Right cardiac atrium (tissue), 5 donors: ENCODE measurements at regions not wholly inside any gene's neighbourhood (a gene's known extent, or its start where the extent isn't known, plus 50 kb on each side); places are given as distances from the start of the nearest gene placed in this dataset.
"Not testable (repeated sequence)": the region's sequence is repeated elsewhere in the genome, so short reads cannot be mapped to it uniquely, and the experiment has no call there.

Experiments used
- ATAC-seq, 2 donors: fragments of 200-7000 bp; cut with Tn5 transposase; one replicate each; pipeline versions ENCODE4 v1.8.0 to v1.9.1; 2020; ENCODE audit warnings: moderate library complexity in 2 of 2, mild to moderate bottlenecking in 1 of 2
- DNase-seq, 3 donors: peaks; one replicate each; pipeline ENCODE4 v3.0.0-alpha.2; 2020
- H3K27ac ChIP-seq: one replicate; pipeline ENCODE4 v1.5.1; 2013; ENCODE audit warnings: mild to moderate bottlenecking, low read length, control low read depth, moderate library complexity
- H3K27me3 ChIP-seq: one replicate; pipeline ENCODE4 v1.6.1; 2013; ENCODE audit not compliant: control insufficient read depth, insufficient read depth
- H3K4me1 ChIP-seq: one replicate; pipeline ENCODE4 v1.6.1; 2013; ENCODE audit warnings: low read length; ENCODE audit not compliant: control insufficient read depth, insufficient read depth
- H3K4me3 ChIP-seq: one replicate; pipeline ENCODE4 v1.5.1; 2013; ENCODE audit warnings: low read length, control low read depth
- H3K9me3 ChIP-seq: one replicate; pipeline ENCODE4 v1.6.1; 2013; ENCODE audit warnings: low read length; ENCODE audit not compliant: control insufficient read depth
- WGBS: extraction: QIAGEN DNeasy Blood & Tissue Kit; methylation state at CpG from one replicate; pipeline ENCODE4 v1.1.7; 2013; 5-methylcytosine and 5-hydroxymethylcytosine counted together
- intact Hi-C, 4 donors: fragments of 100-400 bp; cut with DNase I; formaldehyde crosslinking; loops; one replicate each; pipeline versions ENCODE4 v1.11.0 to v1.14.0; 2022 to 2023
- donor health status: healthy with polysubstance abuse.
- donor health status: DM: no; HTN: yes; CAD: no.
- donor health status: DM: no; HTN: no; CAD: no.
- donor health status: DM: no; HTN: yes; CAD: no; lungs with severe emphysema.
- donor health status: DM: yes; HTN: yes; CAD: no.

GRCh38 chr4:85018983-85019382, 52.5 kb upstream of the WDFY3 start:
- WGBS = 93% methylated on average over 7 of the region's 7 CpGs
- Histone ChIP-seq H3K4me3 (no peak overlapping the region), H3K27ac (no peak overlapping the region), H3K4me1 (no peaks in the 10 kb centered on the region), H3K27me3 (no peaks in the 10 kb centered on the region), H3K9me3 (no peaks in the 10 kb centered on the region)
- DNase-seq (no peak), ATAC-seq (no peak)
- intact Hi-C loops = no loop called here

- ATAC-seq = no peak
- Histone ChIP-seq H3K4me1 (no peaks in the 10 kb centered on the region), H3K27me3 (no peaks in the 10 kb centered on the region), H3K4me3 (no peak overlapping the region), H3K9me3 (no peaks in the 10 kb centered on the region), H3K27ac (no peak overlapping the region)
- intact Hi-C loops = no loop called here
- WGBS = 55% methylated on average over 2 of the region's 2 CpGs
- no peak for DNase-seq
These were observed 52.9 kb upstream of the WDFY3 start for GRCh38 chr4:85019411-85019810.

- no peak overlapping the region for H3K27ac ChIP-seq
- no peak for ATAC-seq
- H3K27me3 ChIP-seq = no peaks in the 10 kb centered on the region
- no peak for DNase-seq
- no peaks in the 10 kb centered on the region for H3K4me1 ChIP-seq
- H3K4me3 ChIP-seq = no peak overlapping the region
- 80% methylated on average over 6 of the region's 6 CpGs for WGBS
- intact Hi-C loops = no loop called here
- H3K9me3 ChIP-seq = no peaks in the 10 kb centered on the region
These were observed 58.2 kb upstream of the WDFY3 start for GRCh38 chr4:85024671-85025070.

- no peak for DNase-seq
- no peak overlapping the region for H3K4me3 ChIP-seq
- no peak overlapping the region for H3K27ac ChIP-seq
- H3K4me1 ChIP-seq = no peaks in the 10 kb centered on the region
- ATAC-seq = no peak
- H3K27me3 ChIP-seq = no peaks in the 10 kb centered on the region
- WGBS = 74% methylated on average over 4 of the region's 4 CpGs
- no peaks in the 10 kb centered on the region for H3K9me3 ChIP-seq
- intact Hi-C loops = no loop called here
These were observed 62.4 kb upstream of the WDFY3 start for GRCh38 chr4:85028910-85029309.

DNA sequence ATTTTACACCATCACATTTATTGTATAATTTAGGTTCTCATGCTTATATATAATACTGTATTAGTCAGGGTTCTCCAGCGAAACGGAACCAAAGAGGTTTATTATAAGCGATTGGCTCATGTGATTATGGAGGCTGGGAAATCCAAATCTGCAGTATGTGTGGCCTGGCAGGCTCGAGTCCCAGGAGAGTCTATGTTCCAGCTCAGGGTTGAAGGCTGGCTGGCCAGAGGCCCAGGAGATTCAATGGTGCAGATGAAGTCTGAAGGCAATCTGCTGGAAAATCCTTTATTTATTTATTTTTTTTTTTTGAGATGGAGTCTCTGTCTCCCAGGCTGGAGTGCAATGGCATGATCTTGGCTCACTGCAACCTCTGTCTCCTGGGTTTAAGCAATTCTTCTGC, 63.0 kb upstream of the WDFY3 start:
- Histone ChIP-seq H3K27me3 (no peaks in the 10 kb centered on the region), H3K4me3 (no peak overlapping the region), H3K27ac (no peak overlapping the region), H3K9me3 (no peaks in the 10 kb centered on the region), H3K4me1 (no peaks in the 10 kb centered on the region)
- ATAC-seq (no peak), DNase-seq (no peak)
- WGBS = 88% methylated on average over 4 of the region's 4 CpGs
- intact Hi-C loops = no loop called here

DNA sequence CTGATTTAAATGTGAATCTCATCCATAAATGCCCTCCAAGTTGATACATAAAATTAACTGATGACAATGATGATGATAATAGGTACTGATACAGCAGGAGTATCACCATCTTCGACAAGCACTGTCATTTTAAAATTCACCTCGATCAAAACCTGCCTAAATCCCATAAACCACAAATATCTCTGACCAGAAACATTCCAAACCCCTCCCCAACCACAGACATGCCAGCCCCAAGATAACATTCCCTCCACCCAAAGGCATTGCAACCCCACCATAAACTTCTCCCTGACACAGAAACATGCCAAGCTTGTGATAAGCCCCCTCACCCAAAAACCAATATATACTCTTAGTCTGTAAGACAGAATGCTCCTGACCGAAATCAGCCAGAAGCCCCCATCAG, 63.7 kb upstream of the WDFY3 start:
- no peak overlapping the region for H3K27ac ChIP-seq
- H3K27me3 ChIP-seq = no peaks in the 10 kb centered on the region
- 91% methylated on average over 3 of the region's 3 CpGs for WGBS
- intact Hi-C loops = no loop called here
- H3K9me3 ChIP-seq = no peaks in the 10 kb centered on the region
- H3K4me1 ChIP-seq = no peaks in the 10 kb centered on the region
- ATAC-seq (no peak), DNase-seq (no peak)
- H3K4me3 ChIP-seq = no peak overlapping the region

- H3K27ac ChIP-seq, ATAC-seq, H3K9me3 ChIP-seq, DNase-seq, H3K27me3 ChIP-seq, H3K4me1 ChIP-seq, intact Hi-C loops, H3K4me3 ChIP-seq: not testable (repeated sequence)
- WGBS = 87% methylated on average over 6 of the region's 6 CpGs
These were observed 67.3 kb upstream of the WDFY3 start for GRCh38 chr4:85033838-85034237.

GRCh38 chr4:85039526-85039925, 73.0 kb upstream of the WDFY3 start:
- Histone ChIP-seq H3K4me1 (no peaks in the 10 kb centered on the region), H3K27ac (no peak overlapping the region), H3K9me3 (no peaks in the 10 kb centered on the region), H3K27me3 (no peaks in the 10 kb centered on the region), H3K4me3 (no peak overlapping the region)
- DNase-seq (no peak), ATAC-seq (no peak)
- WGBS = 43% methylated on average over 1 of the region's 1 CpG
- intact Hi-C loops = no loop called here

GRCh38 chr4:85043812-85044496, 77.5 kb upstream of the WDFY3 start:
- H3K27ac ChIP-seq, intact Hi-C loops, H3K9me3 ChIP-seq, ATAC-seq, H3K4me1 ChIP-seq, H3K4me3 ChIP-seq, H3K27me3 ChIP-seq, DNase-seq: not testable (repeated sequence)
- WGBS = 83% methylated on average over 6 of the region's 6 CpGs

- DNase-seq (no peak), ATAC-seq (no peak)
- no peak overlapping the region for H3K4me3 ChIP-seq
- intact Hi-C loops = no loop called here
- H3K9me3 ChIP-seq = no peaks in the 10 kb centered on the region
- no peaks in the 10 kb centered on the region for H3K4me1 ChIP-seq
- H3K27me3 ChIP-seq = no peaks in the 10 kb centered on the region
- no peak overlapping the region for H3K27ac ChIP-seq
- 39% methylated on average over 1 of the region's 1 CpG for WGBS
These were observed 84.2 kb upstream of the WDFY3 start for GRCh38 chr4:85050736-85051135.

GRCh38 chr4:85051526-85051925, 85.0 kb upstream of the WDFY3 start:
- WGBS = 45% methylated on average over 2 of the region's 2 CpGs
- H3K4me1 ChIP-seq = no peaks in the 10 kb centered on the region

GRCh38 chr4:85054925-85055324, 88.4 kb upstream of the WDFY3 start:
- intact Hi-C loops, H3K9me3 ChIP-seq, DNase-seq, H3K4me3 ChIP-seq, H3K4me1 ChIP-seq, H3K27me3 ChIP-seq, ATAC-seq, H3K27ac ChIP-seq: not testable (repeated sequence)
- WGBS = 74% methylated on average over 3 of the region's 3 CpGs

More at GRCh38 chr4:85051526-85051925, 85.0 kb upstream of the WDFY3 start:
- Histone ChIP-seq H3K4me3 (no peak overlapping the region), H3K9me3 (no peaks in the 10 kb centered on the region), H3K27me3 (no peaks in the 10 kb centered on the region), H3K27ac (no peak overlapping the region)
- DNase-seq (no peak), ATAC-seq (no peak)
- intact Hi-C loops = no loop called here
